HG02938 (cell line): ENCODE measurements at regions not wholly inside any gene's neighbourhood (a gene's known extent, or its start where the extent isn't known, plus 50 kb on each side); places are given as distances from the start of the nearest gene placed in this dataset.

Experiments
- ATAC-seq: cut with Tn5 transposase; IDR thresholded peaks from one replicate; pipeline ENCODE4 v1.9.1; 2021; ENCODE audit warnings: mild to moderate bottlenecking, moderate library complexity; ENCODE audit not compliant: unreplicated experiment

DNA sequence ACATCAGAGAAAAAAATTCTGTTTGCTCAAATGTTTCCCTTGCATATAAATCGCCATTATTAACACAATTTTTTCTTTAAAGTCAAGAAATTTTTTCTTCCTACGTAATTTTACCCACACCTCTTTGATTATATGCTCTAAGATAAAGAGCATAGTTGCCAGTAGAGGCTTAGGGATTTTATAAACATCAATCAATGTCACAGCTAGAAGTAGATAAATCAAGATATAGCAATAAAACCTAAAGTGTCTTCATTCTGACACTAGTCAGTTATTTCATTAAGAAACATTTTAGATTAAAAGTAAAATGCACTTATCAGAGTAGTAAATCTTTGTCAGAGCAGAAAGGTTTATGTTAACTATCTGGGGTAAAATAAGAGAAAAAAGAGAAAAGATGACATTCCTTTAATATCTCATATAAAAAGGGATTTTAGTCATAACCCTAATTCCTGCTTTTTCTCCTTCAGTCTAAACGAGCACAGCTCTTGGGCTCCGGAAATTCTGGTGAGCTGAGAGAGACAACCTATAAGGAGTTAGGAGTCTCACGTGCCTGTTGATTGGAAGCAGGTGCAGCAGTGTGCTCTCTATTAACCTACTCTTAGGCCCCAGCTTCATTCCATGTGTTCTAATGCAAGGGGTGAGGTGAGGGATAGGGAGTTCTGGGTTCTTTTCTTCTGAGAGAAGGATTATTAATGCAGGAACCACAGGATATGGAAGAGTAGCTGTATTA lies 172.4 kb upstream of the GULP1 start:
- no peak for ATAC-seq

DNA sequence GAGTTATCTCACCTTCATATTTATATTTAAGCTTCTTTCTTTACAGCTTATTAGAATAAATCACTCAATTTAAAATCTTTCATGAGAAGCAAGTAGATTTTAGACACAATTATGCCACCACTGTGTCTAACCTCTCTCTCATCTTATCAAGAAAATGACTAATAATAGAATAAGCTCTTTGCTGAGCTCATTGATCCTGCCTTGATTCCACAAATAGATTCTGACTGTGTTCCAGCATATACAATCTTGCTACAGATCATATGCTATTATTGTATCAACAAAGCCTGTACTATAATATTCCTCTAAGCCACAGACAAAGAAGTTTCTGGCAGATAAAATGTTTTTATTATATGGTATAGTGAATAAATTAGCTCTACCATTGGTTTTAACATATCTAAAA lies 168.7 kb upstream of the GULP1 start:
- ATAC-seq, result no peak

GRCh38 chr2:188129677-188130076 lies 162.0 kb upstream of the GULP1 start:
- ATAC-seq, result no peak

GRCh38 chr2:188130317-188130716 lies 161.4 kb upstream of the GULP1 start:
- ATAC-seq, result no peak

GRCh38 chr2:188131281-188131680 lies 160.4 kb upstream of the GULP1 start:
- ATAC-seq, result no peak

GRCh38 chr2:188132385-188132784 lies 159.3 kb upstream of the GULP1 start:
- ATAC-seq, result no peak

DNA sequence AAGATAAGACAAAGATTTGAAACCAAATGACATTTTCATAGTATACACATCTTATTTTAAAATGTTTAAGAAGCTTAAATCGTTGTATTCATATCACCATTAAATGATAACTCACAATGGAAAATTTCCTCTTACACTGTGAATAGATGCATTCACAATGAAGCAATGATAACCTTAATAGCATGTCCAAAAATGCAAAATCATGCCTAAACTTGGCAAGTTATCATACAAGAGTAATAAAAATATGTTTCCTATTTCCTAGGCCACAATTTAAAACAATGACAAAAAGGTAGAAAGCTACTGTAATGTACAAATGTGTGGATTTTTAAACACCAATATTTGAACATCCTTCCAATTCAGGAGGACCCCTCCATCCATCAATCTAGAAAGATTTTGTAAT lies 157.4 kb upstream of the GULP1 start:
- ATAC-seq, result no peak

GRCh38 chr2:188138313-188138712 lies 153.4 kb upstream of the GULP1 start:
- ATAC-seq, result no peak

DNA sequence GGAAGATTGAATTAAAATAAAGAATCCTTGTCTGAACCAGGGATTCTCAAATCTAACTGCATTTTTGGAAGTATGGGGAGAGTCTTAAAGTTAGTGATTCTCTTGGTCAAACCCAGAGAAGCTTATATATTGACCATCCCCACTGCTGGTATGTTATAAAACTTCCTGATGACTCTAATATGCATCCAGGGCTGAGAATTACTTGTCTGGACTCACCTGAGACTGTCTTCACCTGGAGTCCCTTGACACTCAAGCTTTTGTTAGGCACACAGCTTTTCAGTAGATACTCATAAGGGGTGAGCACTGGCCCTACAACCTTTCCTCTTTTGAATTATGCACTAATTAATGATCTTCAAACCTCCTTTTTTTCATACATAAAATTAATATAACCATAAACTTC lies 149.6 kb upstream of the GULP1 start:
- ATAC-seq, result no peak

DNA sequence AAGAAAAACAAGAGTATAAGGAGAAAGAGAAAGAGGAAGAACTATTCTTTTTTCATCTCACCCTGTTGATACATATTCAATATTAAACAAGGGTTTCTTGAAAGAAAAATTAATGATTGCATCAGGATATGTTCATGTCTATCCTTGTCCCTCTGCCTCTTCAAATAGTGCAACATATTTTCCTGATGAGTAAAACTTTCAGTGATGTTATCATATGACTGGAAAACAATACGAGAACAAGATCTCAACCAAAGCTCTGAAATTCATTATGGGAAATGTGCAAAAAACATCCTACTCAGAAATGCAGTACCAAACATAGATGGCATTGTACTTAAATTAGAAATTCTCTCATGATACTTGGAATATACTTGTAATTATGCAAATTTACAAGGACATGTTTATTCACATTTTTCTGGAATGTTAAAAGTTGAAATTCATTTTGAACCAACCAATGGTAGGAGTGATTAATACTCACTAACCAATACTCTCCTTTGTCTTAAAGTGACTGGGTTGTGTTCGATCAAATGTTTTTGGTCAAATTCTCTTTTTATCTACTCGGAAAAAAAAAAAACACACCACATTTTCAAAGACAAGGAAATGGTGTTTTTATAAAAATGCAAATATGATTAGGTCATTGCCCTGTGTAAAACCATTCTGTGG lies 148.9 kb upstream of the GULP1 start:
- no peak for ATAC-seq

GRCh38 chr2:188145885-188146284 lies 145.8 kb upstream of the GULP1 start:
- no peak for ATAC-seq

DNA sequence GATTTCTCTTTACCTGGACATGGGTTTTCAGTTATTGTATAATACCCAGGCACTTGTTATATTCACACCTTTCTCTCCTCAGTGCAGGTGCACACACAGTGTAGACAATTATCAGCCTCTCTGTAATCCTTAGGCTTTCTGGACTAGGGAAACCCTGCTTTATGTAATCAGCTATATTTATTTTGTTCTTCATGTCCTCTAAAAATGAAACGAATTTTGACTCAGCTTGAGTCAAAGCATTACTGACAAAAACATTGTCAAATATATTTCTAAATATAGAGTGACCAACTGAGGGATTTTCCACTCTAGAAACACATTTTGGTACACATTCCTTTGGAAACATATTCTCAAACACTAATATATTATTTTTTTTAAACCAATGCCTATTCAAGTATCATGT lies 144.8 kb upstream of the GULP1 start:
- ATAC-seq, result no peak

- no peak for ATAC-seq
These were observed 140.0 kb upstream of the GULP1 start for GRCh38 chr2:188151670-188152069.

GRCh38 chr2:188158337-188159100 lies 133.2 kb upstream of the GULP1 start:
- no peak for ATAC-seq

- ATAC-seq, result no peak
These were observed 132.2 kb upstream of the GULP1 start for GRCh38 chr2:188159484-188159883.

GRCh38 chr2:188170356-188170755 lies 121.3 kb upstream of the GULP1 start:
- ATAC-seq, result no peak

GRCh38 chr2:188176620-188177019 lies 115.1 kb upstream of the GULP1 start:
- ATAC-seq, result no peak

- ATAC-seq, result no peak
These were observed 110.4 kb upstream of the GULP1 start for GRCh38 chr2:188181067-188181838.

DNA sequence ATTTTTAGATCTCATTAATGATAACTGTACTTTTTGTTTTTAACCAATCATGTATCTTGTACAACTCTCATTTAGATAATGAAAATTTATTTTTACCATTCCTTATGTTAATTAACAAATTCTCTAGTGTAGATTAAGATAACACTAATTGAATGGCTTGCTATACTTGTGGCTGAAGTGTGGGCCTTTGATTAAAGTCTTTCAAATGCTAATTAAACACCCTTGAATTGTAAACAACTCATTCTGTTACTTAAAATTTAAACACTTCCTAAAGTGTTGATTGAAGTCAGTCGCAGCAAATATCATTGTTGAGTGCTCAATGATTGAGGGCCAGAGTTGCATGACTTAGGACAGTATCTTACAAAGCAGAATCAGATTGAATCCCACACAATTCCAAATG lies 109.8 kb upstream of the GULP1 start:
- ATAC-seq, result no peak

DNA sequence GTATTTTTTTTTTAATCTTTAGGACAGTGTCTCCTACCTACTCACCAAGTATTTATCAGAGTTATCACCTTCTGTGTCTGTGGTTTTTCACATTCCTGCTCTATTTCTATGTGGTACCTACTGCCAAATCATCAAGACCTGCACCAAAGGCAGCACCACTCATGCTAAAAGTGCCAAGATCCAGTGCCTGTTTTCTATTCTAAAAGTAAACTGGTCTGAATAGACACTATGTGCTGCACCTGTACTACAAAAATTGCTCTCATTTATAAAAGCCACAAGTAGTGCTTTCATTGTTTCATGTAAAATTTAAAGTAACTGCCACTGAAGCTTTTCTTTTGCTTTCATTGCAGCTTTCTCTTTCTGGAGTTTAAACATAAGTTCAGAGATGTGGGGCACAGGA lies 103.9 kb upstream of the GULP1 start:
- ATAC-seq, result no peak

GRCh38 chr2:188189356-188189755 lies 102.3 kb upstream of the GULP1 start:
- ATAC-seq, result no peak
